Right hindlimb (tissue), 1 donor: ENCODE measurements at regions not wholly inside any gene's neighbourhood (a gene's known extent, or its start where the extent isn't known, plus 50 kb on each side); places are given as distances from the start of the nearest gene placed in this dataset.
"Not testable (repeated sequence)": the region's sequence is repeated elsewhere in the genome, so short reads cannot be mapped to it uniquely, and the experiment has no call there.

Experiments used
- DNase-seq: peaks from one replicate; pipeline ENCODE4 v3.0.0-alpha.2; 2018

DNA sequence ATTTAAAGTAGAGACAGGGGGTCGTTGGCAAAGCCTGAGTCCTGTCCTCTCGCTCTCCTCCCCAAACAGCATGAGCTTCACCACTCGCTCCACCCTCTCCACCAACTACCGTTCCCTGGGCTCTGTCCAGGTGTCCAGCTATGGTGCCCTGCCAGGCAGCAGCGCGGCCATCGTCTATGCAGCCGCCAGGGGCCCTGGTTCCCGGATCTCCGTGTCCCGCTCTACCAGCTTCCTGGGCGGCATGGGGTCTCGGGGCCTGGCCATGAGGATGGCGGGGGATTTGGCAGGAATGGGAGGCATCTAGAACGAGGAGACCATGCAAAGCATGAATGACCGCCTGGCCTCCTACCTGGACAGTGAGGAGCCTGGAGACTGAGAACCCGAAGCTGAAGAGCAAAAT lies 1117.2 kb upstream of the MIR17HG start:
- no peak for DNase-seq

- DNase-seq, result no peak
Observed at GRCh38 chr13:90232291-90232690, 1115.2 kb upstream of the MIR17HG start.

GRCh38 chr13:90233933-90234672 lies 1113.4 kb upstream of the MIR17HG start:
- DNase-seq, result no peak

DNA sequence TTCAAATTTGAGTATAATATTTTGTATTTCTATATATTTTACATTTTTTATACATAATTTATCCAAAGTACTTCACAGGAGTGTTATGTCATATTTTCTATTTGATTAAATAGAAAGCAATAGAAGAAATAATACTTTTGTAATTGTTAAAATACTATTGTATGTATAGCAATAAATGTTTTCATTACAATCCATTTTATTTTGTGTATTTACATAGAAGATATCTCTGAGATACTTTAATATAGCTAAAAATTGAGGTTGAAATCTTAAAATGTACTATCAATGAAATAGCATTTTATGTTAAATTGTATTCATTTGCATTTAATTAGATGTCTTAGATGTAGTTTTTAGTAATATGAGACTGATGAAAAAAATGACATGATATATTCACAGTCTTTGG lies 1109.6 kb upstream of the MIR17HG start:
- no peak for DNase-seq

DNA sequence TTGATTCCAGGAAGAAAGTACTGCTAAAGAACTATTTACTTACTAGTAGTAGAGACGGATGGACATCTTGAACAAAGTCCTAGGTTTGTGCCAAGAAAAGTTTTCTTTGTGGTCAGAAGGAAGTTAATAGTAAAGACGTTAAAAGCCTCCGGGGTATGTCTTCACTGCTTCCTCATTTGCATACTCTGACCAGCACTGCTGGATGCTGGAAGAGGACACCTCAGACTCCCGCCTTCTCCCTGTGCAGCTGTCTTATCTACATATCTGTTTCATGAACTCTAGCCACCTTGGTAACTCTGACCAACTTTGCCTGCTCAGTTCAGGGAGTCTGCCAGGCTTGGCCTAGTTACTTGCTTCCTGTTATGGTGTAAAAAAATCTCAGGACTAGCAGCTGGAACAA lies 1109.1 kb upstream of the MIR17HG start:
- DNase-seq, result no peak

DNA sequence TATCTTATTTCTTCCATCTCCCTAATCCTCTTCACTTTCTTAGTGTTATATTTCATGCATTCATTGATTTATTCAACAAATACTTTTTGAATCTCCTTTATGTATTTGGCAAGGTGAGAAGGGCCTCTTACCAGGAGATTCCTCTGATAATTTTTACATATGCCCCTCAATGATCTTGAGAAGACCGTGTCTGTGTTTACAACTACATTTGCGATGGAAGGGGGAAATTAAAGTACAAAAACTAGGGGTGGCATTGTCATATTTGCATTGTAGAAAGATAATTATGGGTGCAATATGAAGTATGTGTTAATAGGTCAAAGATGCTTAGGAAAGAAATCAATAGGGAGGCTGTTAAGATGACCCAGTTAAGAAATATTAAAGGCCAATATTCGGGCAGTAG lies 1108.4 kb upstream of the MIR17HG start:
- DNase-seq, result no peak

GRCh38 chr13:90246005-90246404 lies 1101.5 kb upstream of the MIR17HG start:
- DNase-seq, result no peak

GRCh38 chr13:90246687-90247345 lies 1100.7 kb upstream of the MIR17HG start:
- DNase-seq, result no peak

DNA sequence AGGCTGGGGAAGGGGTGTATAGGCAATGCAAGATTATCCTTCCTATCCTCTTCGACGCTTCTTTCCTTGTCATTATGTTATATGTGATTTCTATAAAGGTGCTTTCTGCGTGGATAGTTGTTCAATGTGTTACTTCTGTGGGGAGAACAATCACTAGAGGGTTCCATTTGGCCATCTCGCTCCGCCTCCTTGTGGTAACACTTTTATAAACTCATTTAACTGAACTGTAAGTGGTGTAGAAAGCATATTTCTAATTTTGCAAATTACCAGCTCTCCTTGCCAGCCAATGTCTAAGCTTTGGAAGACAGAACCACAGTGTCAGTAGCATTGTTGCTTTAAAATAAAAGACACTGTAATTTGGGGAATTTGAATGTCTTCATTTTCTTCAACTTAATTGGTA lies 1093.7 kb upstream of the MIR17HG start:
- DNase-seq, result no peak

- DNase-seq, result no peak
Observed at GRCh38 chr13:90254437-90254836, 1093.0 kb upstream of the MIR17HG start.

DNA sequence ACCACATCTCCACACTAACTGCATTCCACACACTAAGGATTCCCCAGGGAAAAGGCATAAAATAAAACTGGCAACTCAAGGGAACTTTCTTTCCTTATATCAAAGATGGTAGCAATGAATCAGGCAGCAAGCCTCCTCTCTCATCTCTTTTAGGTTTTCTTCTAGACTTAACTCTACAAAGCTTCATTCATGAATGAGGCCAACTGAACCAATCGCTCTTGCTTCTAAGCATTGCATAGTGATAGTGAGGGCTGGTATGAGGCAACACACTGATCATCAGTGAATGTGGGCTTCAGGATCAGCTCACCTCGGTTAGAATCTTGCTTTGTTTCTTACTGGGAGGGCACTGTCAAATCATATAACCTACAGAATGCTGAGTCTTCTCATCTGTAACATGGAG lies 1090.7 kb upstream of the MIR17HG start:
- DNase-seq, result no peak

- DNase-seq, result no peak
Observed at GRCh38 chr13:90258129-90258528, 1089.4 kb upstream of the MIR17HG start.

GRCh38 chr13:90261343-90261742 lies 1086.1 kb upstream of the MIR17HG start:
- no peak for DNase-seq

GRCh38 chr13:90270226-90270625 lies 1077.3 kb upstream of the MIR17HG start:
- no peak for DNase-seq

GRCh38 chr13:90272356-90272755 lies 1075.1 kb upstream of the MIR17HG start:
- no peak for DNase-seq

DNA sequence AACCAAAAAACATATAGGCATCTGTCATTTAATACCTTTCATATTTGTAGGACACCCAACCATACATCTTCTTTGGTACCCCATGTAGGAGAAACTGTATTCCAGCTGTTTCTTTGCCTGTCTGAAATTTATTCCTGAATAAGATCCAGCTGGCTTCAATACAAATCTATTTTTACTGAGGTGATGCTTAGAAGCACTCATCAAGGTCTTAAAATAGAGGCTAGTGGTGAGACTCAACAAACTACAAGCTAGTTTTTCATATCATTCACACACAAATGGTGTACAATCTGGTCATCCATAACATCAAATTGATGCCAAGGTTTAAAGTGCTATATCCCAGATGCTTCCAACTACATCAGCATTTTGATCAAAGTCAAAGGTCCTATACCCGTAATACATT lies 1071.3 kb upstream of the MIR17HG start:
- DNase-seq, result no peak

- not testable (repeated sequence) for DNase-seq
Observed at GRCh38 chr13:90278231-90278630, 1069.3 kb upstream of the MIR17HG start.

GRCh38 chr13:90281709-90282108 lies 1065.8 kb upstream of the MIR17HG start:
- no peak for DNase-seq

DNA sequence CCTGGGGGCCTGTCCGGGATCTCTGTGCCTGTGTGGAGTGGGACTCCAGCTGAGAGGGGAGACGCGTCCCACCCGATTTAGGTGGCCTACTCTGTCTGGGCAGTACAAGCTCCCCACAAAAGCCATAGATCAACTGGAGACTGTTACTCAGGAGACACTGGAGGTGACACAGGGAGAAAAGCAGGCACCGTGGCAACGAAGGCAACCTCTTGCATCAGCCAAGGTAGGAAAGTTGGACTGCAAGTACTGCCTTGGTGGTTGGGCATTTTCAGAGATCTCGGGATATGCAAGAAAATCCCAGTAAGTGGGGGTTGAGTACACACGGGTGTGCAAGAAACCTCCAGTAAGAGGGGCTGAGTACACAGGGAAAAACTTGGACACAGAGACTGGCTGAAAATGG lies 1060.0 kb upstream of the MIR17HG start:
- no peak for DNase-seq

GRCh38 chr13:90293793-90294361 lies 1053.6 kb upstream of the MIR17HG start:
- no peak for DNase-seq

DNA sequence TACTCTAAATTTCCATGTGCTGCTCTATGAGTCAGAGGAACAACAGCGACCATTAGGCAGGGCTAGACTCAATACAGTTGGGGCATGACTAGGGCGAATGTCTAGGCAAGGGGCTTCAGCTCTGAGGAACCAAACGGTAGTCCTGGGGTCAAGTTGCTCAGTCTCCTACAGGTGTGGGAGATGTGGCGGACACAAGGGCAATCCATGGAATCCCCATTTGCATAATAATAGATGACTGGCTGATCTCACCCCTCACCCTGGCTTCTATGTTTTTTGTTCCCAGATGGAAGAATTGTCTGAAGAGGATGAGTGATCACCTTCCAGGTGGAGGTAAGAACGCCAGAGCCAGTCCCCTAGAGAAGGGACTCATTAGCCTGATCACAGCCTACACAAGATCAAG lies 1048.2 kb upstream of the MIR17HG start:
- no peak for DNase-seq

DNA sequence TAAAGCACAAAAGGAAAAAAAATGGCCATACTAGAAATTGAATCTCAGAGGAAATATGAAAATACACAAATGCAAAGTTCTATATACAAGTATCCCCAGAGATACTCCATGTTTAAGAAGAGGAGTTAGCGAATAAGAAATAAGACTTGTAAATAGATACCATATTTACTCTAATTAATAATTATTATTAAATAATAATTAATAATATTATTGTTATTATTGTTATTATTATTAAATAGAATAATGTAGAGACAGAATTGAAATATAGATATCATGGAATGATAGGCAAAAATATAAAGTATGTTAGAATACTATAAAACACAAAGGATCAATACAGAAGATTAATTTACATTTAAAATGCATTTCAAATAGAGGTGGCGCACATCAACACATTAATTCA lies 1047.5 kb upstream of the MIR17HG start:
- DNase-seq, result no peak

- no peak for DNase-seq
Observed at GRCh38 chr13:90302107-90302506, 1045.4 kb upstream of the MIR17HG start.

DNA sequence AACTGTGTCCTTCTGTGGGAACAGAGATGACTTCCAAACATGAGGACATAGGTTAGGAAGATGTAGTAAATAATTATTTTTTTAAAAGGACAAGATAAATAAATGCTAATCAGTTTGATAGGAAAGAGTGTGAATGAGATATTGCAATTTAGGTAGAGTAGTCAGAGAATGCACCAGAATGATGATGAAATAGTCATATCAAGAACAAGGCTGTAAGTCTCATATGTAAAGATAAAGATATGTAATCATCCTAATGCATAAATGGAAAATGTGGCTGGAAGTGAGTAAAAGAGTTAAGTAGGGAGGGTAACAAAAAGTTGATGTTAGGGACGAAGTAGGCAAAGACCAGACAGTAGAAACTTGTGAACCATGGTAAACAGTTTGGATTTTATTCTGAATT lies 1041.7 kb upstream of the MIR17HG start:
- DNase-seq, result no peak
